A673 (cell line): ENCODE measurements at regions not wholly inside any gene's neighbourhood (a gene's known extent, or its start where the extent isn't known, plus 50 kb on each side); places are given as distances from the start of the nearest gene placed in this dataset.

Source experiments
- BruUV-seq: library from RNA; stranded (reverse); fragments of 400-500 nt; replicated peaks from 2 replicates; lab custom pipeline; 2021; lab: Mats Ljungman, UMichigan
- CTCF ChIA-PET: fragments of 300-600 bp; sonication (Branson Sonifier 250); formaldehyde crosslinking; loops from one replicate; lab custom pipeline; 2022; ENCODE audit warnings: antibody characterized with exemption; lab: Charles Lee
- POLR2A ChIA-PET: fragments of 300-600 bp; sonication (Branson Sonifier 250); formaldehyde crosslinking; loops from one replicate; lab custom pipeline; 2022; ENCODE audit warnings: antibody characterized with exemption; ENCODE audit not compliant: low non-redundant PET; lab: Charles Lee
- DNase-seq: peaks from one replicate; pipeline ENCODE4 v3.0.0-alpha.2; 2015; ENCODE audit warnings: low spot score
- H3K27ac ChIP-seq: fragments of 200-600 bp; sonication (generic); 2 replicates; pipeline ENCODE4 v1.5.1; 2016; ENCODE audit warnings: mixed run types, low read depth, mild to moderate bottlenecking, mixed read lengths, antibody characterized with exemption, low read length; ENCODE audit not compliant: poor library complexity, severe bottlenecking
- H3K27me3 ChIP-seq: fragments of 200-600 bp; sonication (generic); replicated peaks from 2 replicates; pipeline ENCODE4 v1.6.1; 2017; ENCODE audit warnings: mixed run types, low read depth, mild to moderate bottlenecking, mixed read lengths, antibody characterized with exemption, low read length; ENCODE audit not compliant: insufficient read depth, poor library complexity
- H3K36me3 ChIP-seq: fragments of 200-600 bp; sonication (generic); 2 replicates; pipeline ENCODE4 v1.6.1; 2016; ENCODE audit warnings: mixed run types, mild to moderate bottlenecking, mixed read lengths, antibody characterized with exemption, low read length; ENCODE audit not compliant: insufficient read depth, poor library complexity, severe bottlenecking
- H3K4me1 ChIP-seq: fragments of 200-600 bp; sonication (generic); 2 replicates; pipeline ENCODE4 v1.6.1; 2017; ENCODE audit warnings: mixed run types, mild to moderate bottlenecking, mixed read lengths, antibody characterized with exemption, low read length; ENCODE audit not compliant: insufficient read depth, poor library complexity, severe bottlenecking
- H3K4me3 ChIP-seq: fragments of 200-600 bp; sonication (generic); 2 replicates; pipeline ENCODE4 v1.5.1; 2016; ENCODE audit warnings: low read depth, mixed run types, mild to moderate bottlenecking, mixed read lengths, low read length; ENCODE audit not compliant: poor library complexity, severe bottlenecking
- H3K9me3 ChIP-seq: fragments of 200-600 bp; sonication (generic); 2 replicates; pipeline ENCODE4 v1.6.1; 2016; ENCODE audit warnings: mixed run types, low read depth, mild to moderate bottlenecking, mixed read lengths, antibody characterized with exemption, low read length; ENCODE audit not compliant: poor library complexity, severe bottlenecking
- EZH2 ChIP-seq: fragments of 200-600 bp; sonication (generic); IDR thresholded peaks from 2 replicates; pipeline ENCODE4 v1.6.1; 2017; ENCODE audit warnings: borderline replicate concordance, low read depth, mild to moderate bottlenecking, mixed read lengths, antibody characterized with exemption, low read length; ENCODE audit not compliant: poor library complexity, severe bottlenecking
- intact Hi-C: fragments of 100-400 bp; cut with micrococcal nuclease; formaldehyde crosslinking; loops from one replicate; pipeline ENCODE4 v1.10.0; 2022; ENCODE audit not compliant: unreplicated experiment
- TF ChIP-seq, protein P1 (sequence below): fragments of 300-800, 200-600 bp; sonication (generic); conservative IDR thresholded peaks from 2 replicates; pipeline ENCODE4 v1.5.1; 2017; ENCODE audit warnings: low read depth, mild to moderate bottlenecking, antibody characterized with exemption, low read length, moderate library complexity, mixed read lengths

DNA sequence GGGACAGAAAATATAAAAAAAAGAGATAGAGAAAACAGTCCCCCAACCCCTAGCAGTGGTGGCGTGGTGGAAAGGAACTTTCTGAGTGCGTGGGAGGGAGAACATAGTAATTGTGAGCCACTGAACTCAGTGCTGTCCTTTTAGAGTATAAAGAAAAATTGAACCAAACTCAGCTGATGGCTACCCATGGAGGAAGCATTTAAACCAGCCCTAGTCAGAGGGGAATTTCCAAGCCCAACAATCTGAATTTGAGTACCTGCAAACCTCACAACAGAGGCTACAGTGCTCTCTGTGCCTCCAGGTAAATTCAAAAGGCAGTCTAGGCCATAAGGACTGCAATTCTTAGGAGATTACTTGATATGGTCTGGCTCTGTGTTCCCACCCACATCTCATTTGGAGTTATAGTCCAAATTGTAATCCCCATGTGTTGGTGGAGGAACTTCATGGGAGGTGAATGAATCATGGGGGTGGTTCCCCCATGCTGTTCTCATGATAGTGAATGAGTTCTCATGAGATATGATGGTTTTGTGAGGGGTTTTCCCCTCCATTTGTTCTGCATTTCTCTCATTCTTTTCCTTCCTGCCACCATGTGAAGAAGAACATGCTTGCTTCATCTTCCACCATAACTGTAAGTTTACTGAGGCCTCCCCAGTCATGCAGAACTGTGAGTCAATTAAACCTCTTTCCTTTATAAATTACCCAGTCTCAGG, 687.8 kb downstream of the FAM181B start:
- intact Hi-C loops = no loop called here
- no peak for DNase-seq
- Histone ChIP-seq H3K27me3 (no peaks in the 10 kb centered on the region), H3K36me3 (no peaks in the 10 kb centered on the region), H3K4me1 (peaks cover 5% of the 10 kb centered on the region), H3K4me3 (no peak overlapping the region), H3K9me3 (no peaks in the 10 kb centered on the region), H3K27ac (no peak overlapping the region)
- TF ChIP-seq EZH2 = no peak
- TF ChIP-seq, protein P1, sequence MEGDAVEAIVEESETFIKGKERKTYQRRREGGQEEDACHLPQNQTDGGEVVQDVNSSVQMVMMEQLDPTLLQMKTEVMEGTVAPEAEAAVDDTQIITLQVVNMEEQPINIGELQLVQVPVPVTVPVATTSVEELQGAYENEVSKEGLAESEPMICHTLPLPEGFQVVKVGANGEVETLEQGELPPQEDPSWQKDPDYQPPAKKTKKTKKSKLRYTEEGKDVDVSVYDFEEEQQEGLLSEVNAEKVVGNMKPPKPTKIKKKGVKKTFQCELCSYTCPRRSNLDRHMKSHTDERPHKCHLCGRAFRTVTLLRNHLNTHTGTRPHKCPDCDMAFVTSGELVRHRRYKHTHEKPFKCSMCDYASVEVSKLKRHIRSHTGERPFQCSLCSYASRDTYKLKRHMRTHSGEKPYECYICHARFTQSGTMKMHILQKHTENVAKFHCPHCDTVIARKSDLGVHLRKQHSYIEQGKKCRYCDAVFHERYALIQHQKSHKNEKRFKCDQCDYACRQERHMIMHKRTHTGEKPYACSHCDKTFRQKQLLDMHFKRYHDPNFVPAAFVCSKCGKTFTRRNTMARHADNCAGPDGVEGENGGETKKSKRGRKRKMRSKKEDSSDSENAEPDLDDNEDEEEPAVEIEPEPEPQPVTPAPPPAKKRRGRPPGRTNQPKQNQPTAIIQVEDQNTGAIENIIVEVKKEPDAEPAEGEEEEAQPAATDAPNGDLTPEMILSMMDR = no peak
- POLR2A ChIA-PET = no interaction called here
- no TSS peak for BruUV-seq
- CTCF ChIA-PET = no interaction called here

GRCh38 chr11:82043316-82043715, 690.3 kb downstream of the FAM181B start:
- H3K4me1 ChIP-seq = peaks cover 5% of the 10 kb centered on the region
- H3K36me3 ChIP-seq = no peaks in the 10 kb centered on the region
- TF ChIP-seq EZH2 = no peak
- TF ChIP-seq, protein P1 = no peak
- H3K9me3 ChIP-seq = no peaks in the 10 kb centered on the region
- H3K4me3 ChIP-seq = no peak overlapping the region
- POLR2A ChIA-PET = no interaction called here
- intact Hi-C loops = no loop called here
- no TSS peak for BruUV-seq
- H3K27ac ChIP-seq = no peak overlapping the region
- CTCF ChIA-PET = no interaction called here
- no peaks in the 10 kb centered on the region for H3K27me3 ChIP-seq
- DNase-seq = no peak

DNA sequence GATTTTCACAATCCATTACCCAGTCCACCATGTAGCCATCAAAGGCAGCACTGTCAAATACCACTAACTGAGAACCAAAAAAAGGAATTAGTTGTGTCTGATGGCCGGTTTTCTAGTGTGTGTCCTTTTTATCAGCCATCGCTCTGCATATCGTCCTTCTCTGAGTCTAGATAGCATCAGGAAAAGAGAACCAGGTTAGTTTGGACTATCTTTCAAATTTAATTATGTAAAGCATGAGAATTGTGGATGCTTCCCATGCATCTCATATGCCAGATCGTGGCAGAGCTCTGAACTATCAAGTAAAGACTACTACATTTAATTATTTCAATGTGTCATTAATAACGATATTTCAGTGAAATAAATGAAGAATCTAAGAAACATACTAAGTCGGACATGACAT, 691.9 kb downstream of the FAM181B start:
- TF ChIP-seq, protein P1 = no peak
- intact Hi-C loops = no loop called here
- no peak for DNase-seq
- Histone ChIP-seq H3K4me3 (no peak overlapping the region), H3K36me3 (no peaks in the 10 kb centered on the region), H3K9me3 (no peaks in the 10 kb centered on the region), H3K27ac (no peak overlapping the region), H3K4me1 (peaks cover 1% of the 10 kb centered on the region), H3K27me3 (no peaks in the 10 kb centered on the region)
- POLR2A ChIA-PET = no interaction called here
- BruUV-seq = no TSS peak
- CTCF ChIA-PET = no interaction called here
